ENCODE measurements at regions not wholly inside any gene's neighbourhood (a gene's known extent, or its start where the extent isn't known, plus 50 kb on each side); places are given as distances from the start of the nearest gene placed in this dataset.

DNA sequence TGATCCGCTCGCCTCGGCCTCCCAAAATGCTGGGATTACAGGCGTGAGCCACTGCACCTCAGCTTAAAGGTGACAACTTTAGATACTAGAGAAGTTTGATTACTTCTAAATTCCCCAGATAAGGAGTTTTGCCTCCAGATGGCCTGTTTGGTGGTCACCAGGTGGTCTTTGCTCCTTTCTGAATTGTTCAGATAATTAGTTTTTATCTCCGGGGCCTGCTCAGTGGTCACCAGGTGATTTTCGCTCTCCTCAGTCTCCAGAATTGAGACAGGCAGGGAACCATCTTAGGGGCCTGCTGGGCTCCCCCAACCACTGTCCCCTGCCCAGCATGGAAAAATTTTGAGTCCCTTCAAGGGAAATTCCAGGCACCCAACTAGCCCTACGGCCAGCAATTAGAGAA is 62.6 kb downstream of the GPR6 start:
- TF ChIP-seq EZH2 (IDR thresholded peaks at IDR 0.05; ENCODE audit: insufficient read depth, poor library complexity, severe bottlenecking) (no peak), EZH2phosphoT487 (IDR thresholded peaks at IDR 0.05; ENCODE audit: insufficient read depth, low read depth) (no peak)
